Transverse colon (tissue), 4 donors: ENCODE measurements at regions not wholly inside any gene's neighbourhood (a gene's known extent, or its start where the extent isn't known, plus 50 kb on each side); places are given as distances from the start of the nearest gene placed in this dataset.

Experiments used
- DNase-seq: peaks from one replicate; pipeline ENCODE4 v3.0.0-alpha.2; 2019
- H3K27ac ChIP-seq, 4 donors: fragments of 200-600 bp; sonication (generic); 2 replicates each; pipeline ENCODE4 v1.5.1; 2016 to 2018; ENCODE audit warnings: inconsistent platforms in 4 of 4
- H3K27me3 ChIP-seq: fragments of 200-600 bp; sonication (generic); 2 replicates; pipeline ENCODE4 v1.5.1; 2017; ENCODE audit warnings: inconsistent platforms
- H3K36me3 ChIP-seq, 4 donors: fragments of 200-600 bp; sonication (generic); 2 replicates each; pipeline ENCODE4 v1.5.1; 2017 to 2019; ENCODE audit warnings: inconsistent platforms in 4 of 4
- H3K4me1 ChIP-seq, 4 donors: fragments of 200-600 bp; sonication (generic); 2 replicates each; pipeline ENCODE4 v1.5.1; 2017 to 2020; ENCODE audit warnings: inconsistent platforms in 4 of 4
- H3K4me3 ChIP-seq, 4 donors: fragments of 200-600 bp; sonication (generic); 1 replicate in 1 of 4; 2 replicates in 3 of 4; pipeline versions ENCODE4 v1.5.1 to v1.6.1; 2017 to 2019; ENCODE audit warnings: inconsistent platforms in 4 of 4
- H3K9me3 ChIP-seq, 2 donors: fragments of 200-600 bp; sonication (generic); 2 replicates each; pipeline ENCODE4 v1.5.1; 2017 to 2019; ENCODE audit warnings: inconsistent platforms in 2 of 2
- CTCF ChIP-seq, 5 experiments: fragments of 200-600 bp in 3 of 5; fragments of 450-650 bp in 2 of 5; sonication (generic) in 3 of 5; IDR thresholded peaks; 1 replicate in 2 of 5; 2 replicates in 3 of 5; pipeline ENCODE4 v1.5.1; 2016 to 2017; ENCODE audit warnings: antibody characterized with exemption in 5 of 5, inconsistent platforms in 3 of 5, mild to moderate bottlenecking in 2 of 5, moderate library complexity in 1 of 5
- EP300 ChIP-seq: sonication (generic); formaldehyde crosslinking; IDR thresholded peaks from one replicate; pipeline ENCODE4 v1.6.1; 2017; ENCODE audit warnings: antibody characterized with exemption, low read depth
- POLR2A ChIP-seq: fragments of 450-650 bp; IDR thresholded peaks from one replicate; pipeline ENCODE4 v1.6.1; 2016; ENCODE audit warnings: antibody characterized with exemption, mild to moderate bottlenecking, moderate library complexity
- POLR2AphosphoS5 ChIP-seq, 3 donors: sonication (generic); formaldehyde crosslinking; IDR thresholded peaks; one replicate each; pipeline ENCODE4 v1.6.1; 2016; ENCODE audit warnings: antibody characterized with exemption in 3 of 3
- WGBS, 2 donors: methylation state at CpG; one replicate each; pipeline ENCODE4 v1.1.5; 2018; ENCODE audit warnings: low coverage in 1 of 2; 5-methylcytosine and 5-hydroxymethylcytosine counted together
- in situ Hi-C, 4 donors: fragments of 200-750 bp; cut with MboI; loops; one replicate each; pipeline versions ENCODE4 v1.15.0 to v1.15.1; 2017; ENCODE audit warnings: low sequenced_read_pairs in 3 of 4, low pct_ligation_motif_present in 1 of 4, low pct_unique_long_range_greater_than_20kb in 1 of 4
- intact Hi-C: fragments of 100-400 bp; cut with DNase I; formaldehyde crosslinking; loops from one replicate; pipeline ENCODE4 v1.15.1; 2023; ENCODE audit warnings: low total_unique reads

GRCh38 chr13:72500851-72501250 is 226.6 kb downstream of the MZT1 start:
- in situ Hi-C loops (no loop called here), intact Hi-C loops (no loop called here)
- Histone ChIP-seq H3K27ac (no peak overlapping the region), H3K4me1 (no peaks in the 10 kb centered on the region), H3K27me3 (no peaks in the 10 kb centered on the region), H3K4me3 (no peak overlapping the region), H3K9me3 (no peaks in the 10 kb centered on the region), H3K36me3 (no peaks in the 10 kb centered on the region)
- DNase-seq, result no peak
- 88 to 97% methylated on average over 2 of the region's 2 CpGs for WGBS, 2 donors
- TF ChIP-seq CTCF (IDR thresholded peaks at IDR 0.05), result no peak
- TF ChIP-seq POLR2A, result no peak
- TF ChIP-seq POLR2AphosphoS5 (IDR thresholded peaks at IDR 0.05), result no peak
- no peak for TF ChIP-seq EP300

GRCh38 chr13:72495681-72496080 is 231.7 kb downstream of the MZT1 start:
- in situ Hi-C loops (no loop called here), intact Hi-C loops (no loop called here)
- H3K36me3 ChIP-seq, result no peaks in the 10 kb centered on the region
- TF ChIP-seq POLR2A (no peak), POLR2AphosphoS5 (IDR thresholded peaks at IDR 0.05) (no peak), CTCF (IDR thresholded peaks at IDR 0.05) (no peak), EP300 (no peak)
- H3K27ac ChIP-seq, result no peak overlapping the region
- H3K27me3 ChIP-seq, result no peaks in the 10 kb centered on the region
- no peaks in the 10 kb centered on the region for H3K4me1 ChIP-seq
- 87 to 91% methylated on average over 4 of the region's 4 CpGs for WGBS, 2 donors
- no peaks in the 10 kb centered on the region for H3K9me3 ChIP-seq
- no peak overlapping the region for H3K4me3 ChIP-seq
- no peak for DNase-seq

GRCh38 chr13:72489751-72490150 is 237.7 kb downstream of the MZT1 start:
- Histone ChIP-seq H3K4me3 (no peak overlapping the region), H3K27me3 (no peaks in the 10 kb centered on the region), H3K27ac (no peak overlapping the region), H3K36me3 (no peaks in the 10 kb centered on the region), H3K4me1 (no peaks in the 10 kb centered on the region), H3K9me3 (no peaks in the 10 kb centered on the region)
- in situ Hi-C loops (no loop called here), intact Hi-C loops (no loop called here)
- no peak for TF ChIP-seq POLR2A
- TF ChIP-seq EP300, result no peak
- no peak for TF ChIP-seq CTCF (IDR thresholded peaks at IDR 0.05)
- no peak for TF ChIP-seq POLR2AphosphoS5 (IDR thresholded peaks at IDR 0.05)
- DNase-seq, result no peak
- WGBS, 2 donors, result 52 to 71% methylated on average over 1 to 4 of the region's 4 CpGs

GRCh38 chr13:72473321-72473720 is 254.1 kb downstream of the MZT1 start:
- 84 to 89% methylated on average over 4 of the region's 4 CpGs for WGBS, 2 donors
- no peaks in the 10 kb centered on the region for H3K36me3 ChIP-seq
- no peak for DNase-seq
- H3K9me3 ChIP-seq, result no peaks in the 10 kb centered on the region
- intact Hi-C loops, result no loop called here
- no peaks in the 10 kb centered on the region for H3K4me1 ChIP-seq
- no peak overlapping the region for H3K4me3 ChIP-seq
- TF ChIP-seq POLR2AphosphoS5 (IDR thresholded peaks at IDR 0.05) (no peak), POLR2A (no peak), EP300 (no peak), CTCF (IDR thresholded peaks at IDR 0.05) (no peak)
- no peak overlapping the region for H3K27ac ChIP-seq
- no peaks in the 10 kb centered on the region for H3K27me3 ChIP-seq
- in situ Hi-C loops, result no loop called here
